Choroid plexus epithelial cell (primary cell): ENCODE measurements at regions not wholly inside any gene's neighbourhood (a gene's known extent, or its start where the extent isn't known, plus 50 kb on each side); places are given as distances from the start of the nearest gene placed in this dataset.

Source experiments
- DNase-seq: peaks from one replicate; pipeline ENCODE4 v3.0.0-alpha.2; 2010; ENCODE audit warnings: low read depth
- H3K4me3 ChIP-seq: 2 replicates; pipeline ENCODE4 v1.5.1; 2011; ENCODE audit warnings: low read depth, mild to moderate bottlenecking, control low read depth, low read length, moderate library complexity
- CTCF ChIP-seq: conservative IDR thresholded peaks from 2 replicates; pipeline ENCODE4 v1.5.1; 2011; ENCODE audit warnings: low read depth, mild to moderate bottlenecking, control low read depth, inconsistent platforms, low read length, moderate library complexity

- no peak for TF ChIP-seq CTCF
- no peak for DNase-seq
- no peak overlapping the region for H3K4me3 ChIP-seq
Observed at GRCh38 chr11:127898422-127899365, 688.7 kb downstream of the ETS1 start.

- no peak for TF ChIP-seq CTCF
- no peak for DNase-seq
- no peak overlapping the region for H3K4me3 ChIP-seq
Observed at GRCh38 chr11:127895776-127896175, 691.6 kb downstream of the ETS1 start.

GRCh38 chr11:127894316-127894715, 693.0 kb downstream of the ETS1 start:
- DNase-seq, result no peak
- TF ChIP-seq CTCF, result no peak
- no peak overlapping the region for H3K4me3 ChIP-seq

- no peak for TF ChIP-seq CTCF
Observed at GRCh38 chr11:127890030-127890615, 697.2 kb downstream of the ETS1 start.

GRCh38 chr11:127888386-127888785, 699.0 kb downstream of the ETS1 start:
- no peak for TF ChIP-seq CTCF
- H3K4me3 ChIP-seq, result no peak overlapping the region
- DNase-seq, result no peak

More at GRCh38 chr11:127890030-127890615, 697.2 kb downstream of the ETS1 start:
- DNase-seq, result no peak
- no peak overlapping the region for H3K4me3 ChIP-seq

GRCh38 chr11:127875131-127875530, 712.2 kb downstream of the ETS1 start:
- TF ChIP-seq CTCF, result no peak
- no peak overlapping the region for H3K4me3 ChIP-seq
- no peak for DNase-seq
